ENCODE measurements at regions not wholly inside any gene's neighbourhood (a gene's known extent, or its start where the extent isn't known, plus 50 kb on each side); places are given as distances from the start of the nearest gene placed in this dataset.
"Not testable (repeated sequence)": the region's sequence is repeated elsewhere in the genome, so short reads cannot be mapped to it uniquely, and the experiment has no call there.

GRCh38 chr7:25672496-25672895 lies 444.2 kb upstream of the NPVF start:
- DNase-seq = no peak

GRCh38 chr7:25675789-25676474 lies 447.6 kb upstream of the NPVF start:
- no peak for DNase-seq

GRCh38 chr7:25677595-25677994 lies 449.3 kb upstream of the NPVF start:
- no peak for DNase-seq

GRCh38 chr7:25678215-25678614 lies 449.9 kb upstream of the NPVF start:
- DNase-seq = no peak

- DNase-seq = no peak
Observed at GRCh38 chr7:25680636-25681035, 452.4 kb upstream of the NPVF start.

GRCh38 chr7:25684360-25684759 lies 456.1 kb upstream of the NPVF start:
- DNase-seq = no peak

GRCh38 chr7:25686493-25686892 lies 458.2 kb upstream of the NPVF start:
- DNase-seq = no peak

- no peak for DNase-seq
Observed at GRCh38 chr7:25694211-25694610, 457.8 kb upstream of the NFE2L3 start.

- no peak for DNase-seq
Observed at GRCh38 chr7:25694699-25695098, 457.3 kb upstream of the NFE2L3 start.

GRCh38 chr7:25696571-25696970 lies 455.4 kb upstream of the NFE2L3 start:
- no peak for DNase-seq

GRCh38 chr7:25698451-25699113 lies 453.4 kb upstream of the NFE2L3 start:
- no peak for DNase-seq

- DNase-seq = not testable (repeated sequence)
Observed at GRCh38 chr7:25700141-25700540, 451.9 kb upstream of the NFE2L3 start.

GRCh38 chr7:25704413-25704812 lies 447.6 kb upstream of the NFE2L3 start:
- no peak for DNase-seq

GRCh38 chr7:25706764-25707163 lies 445.2 kb upstream of the NFE2L3 start:
- DNase-seq = no peak

GRCh38 chr7:25707768-25708620 lies 444.0 kb upstream of the NFE2L3 start:
- DNase-seq = no peak

GRCh38 chr7:25710959-25711358 lies 441.0 kb upstream of the NFE2L3 start:
- DNase-seq = no peak

- DNase-seq = no peak
Observed at GRCh38 chr7:25711940-25712339, 440.1 kb upstream of the NFE2L3 start.

GRCh38 chr7:25712500-25712899 lies 439.5 kb upstream of the NFE2L3 start:
- DNase-seq = no peak

- DNase-seq = no peak
Observed at GRCh38 chr7:25714013-25714412, 438.0 kb upstream of the NFE2L3 start.

- DNase-seq = no peak
Observed at GRCh38 chr7:25716421-25716820, 435.6 kb upstream of the NFE2L3 start.

- DNase-seq = no peak
Observed at GRCh38 chr7:25718596-25718995, 433.4 kb upstream of the NFE2L3 start.

GRCh38 chr7:25719190-25719896 lies 432.7 kb upstream of the NFE2L3 start:
- DNase-seq = no peak

- no peak for DNase-seq
Observed at GRCh38 chr7:25720427-25720826, 431.6 kb upstream of the NFE2L3 start.
